ENCODE measurements at regions not wholly inside any gene's neighbourhood (a gene's known extent, or its start where the extent isn't known, plus 50 kb on each side); places are given as distances from the start of the nearest gene placed in this dataset.
"Not testable (repeated sequence)": the region's sequence is repeated elsewhere in the genome, so short reads cannot be mapped to it uniquely, and the experiment has no call there.

GRCh38 chr2:180694445-180695421, 285.7 kb upstream of the UBE2E3 start:
- peak; percentile 9 for DNase-seq

- DNase-seq: no peak
Measured at GRCh38 chr2:180692322-180692721, 288.1 kb upstream of the UBE2E3 start.

- not testable (repeated sequence) for DNase-seq
Measured at GRCh38 chr2:180691855-180692223, 288.6 kb upstream of the UBE2E3 start.

- DNase-seq: not testable (repeated sequence)
Measured at GRCh38 chr2:180691186-180691854, 289.1 kb upstream of the UBE2E3 start.

GRCh38 chr2:180690611-180691010, 289.8 kb upstream of the UBE2E3 start:
- DNase-seq: no peak

- no peak for DNase-seq
Measured at GRCh38 chr2:180682871-180683270, 297.5 kb upstream of the UBE2E3 start.

GRCh38 chr2:180679693-180680092, 300.7 kb upstream of the UBE2E3 start:
- no peak for DNase-seq

DNA sequence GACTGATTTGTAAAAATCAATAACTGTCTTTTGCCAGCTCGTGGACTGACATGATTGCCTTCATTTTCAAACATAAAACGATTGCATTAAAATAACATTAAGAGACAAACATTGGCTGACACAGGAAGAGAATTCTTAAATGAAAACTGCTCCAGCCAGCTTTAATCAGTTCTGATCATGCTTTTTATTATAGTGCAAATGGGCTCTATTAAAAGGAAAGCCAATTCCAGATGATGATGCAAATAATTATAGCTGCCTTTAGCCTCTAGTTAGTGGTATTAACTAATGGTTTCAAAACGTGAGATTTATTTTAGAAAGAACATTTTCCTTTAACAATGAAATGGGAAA, 301.8 kb upstream of the UBE2E3 start:
- no peak for DNase-seq

GRCh38 chr2:180677930-180678624, 302.3 kb upstream of the UBE2E3 start:
- no peak for DNase-seq

GRCh38 chr2:180677200-180677599, 303.2 kb upstream of the UBE2E3 start:
- DNase-seq: no peak

GRCh38 chr2:180676520-180677025, 303.8 kb upstream of the UBE2E3 start:
- DNase-seq: no peak

- DNase-seq: no peak
Measured at GRCh38 chr2:180675170-180675569, 305.2 kb upstream of the UBE2E3 start.

DNA sequence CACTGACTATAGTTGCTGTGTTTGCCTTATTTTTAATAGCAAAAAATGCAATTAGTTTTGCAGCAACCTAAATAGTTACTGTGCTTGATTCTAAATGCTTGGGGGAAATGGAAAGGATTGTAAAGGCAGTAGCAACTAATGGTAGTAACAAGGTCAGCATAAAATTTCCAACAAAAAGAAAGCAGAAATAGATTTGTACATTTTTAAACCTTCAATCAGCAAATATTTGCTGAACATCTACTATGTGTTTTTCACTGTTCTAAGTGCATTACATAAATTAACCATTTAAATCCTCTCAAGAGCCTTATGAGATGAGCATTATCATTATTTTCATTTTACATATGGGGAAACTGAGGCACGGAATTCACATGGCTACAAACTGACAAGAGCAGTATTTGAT, 308.0 kb upstream of the UBE2E3 start:
- DNase-seq: no peak

DNA sequence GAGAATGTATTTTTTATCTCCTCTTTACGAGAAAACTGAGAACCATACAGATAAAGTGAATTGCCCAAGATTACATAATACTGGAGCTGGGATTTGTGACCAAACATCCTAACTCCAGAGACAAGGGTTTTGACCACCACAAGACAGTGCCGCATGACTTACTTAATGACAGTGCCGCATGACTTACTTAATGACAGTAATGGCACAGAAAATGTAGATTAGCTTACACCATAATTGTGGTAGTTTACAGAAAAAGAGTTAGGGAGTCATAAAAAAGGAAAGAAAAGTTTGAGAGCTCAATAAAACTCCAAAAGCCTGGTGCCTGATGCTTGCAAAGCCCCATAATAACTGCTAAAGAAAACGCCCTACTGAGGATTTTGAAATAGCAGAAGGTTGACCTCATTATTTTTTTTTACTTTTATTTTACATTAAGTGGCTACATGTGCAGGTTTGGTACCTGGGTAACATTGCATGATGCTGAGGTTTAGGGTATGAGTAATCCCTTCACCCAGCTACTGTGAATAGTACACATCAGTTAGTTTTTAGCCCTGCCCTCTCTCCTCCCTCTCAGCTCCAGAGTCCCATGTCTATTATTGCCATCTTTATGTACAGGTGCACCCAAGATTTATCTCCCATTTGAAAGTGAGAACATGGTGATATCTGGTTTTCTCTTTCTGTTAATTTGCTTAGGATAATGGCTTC, 310.0 kb upstream of the UBE2E3 start:
- peak; percentile 8 for DNase-seq

DNA sequence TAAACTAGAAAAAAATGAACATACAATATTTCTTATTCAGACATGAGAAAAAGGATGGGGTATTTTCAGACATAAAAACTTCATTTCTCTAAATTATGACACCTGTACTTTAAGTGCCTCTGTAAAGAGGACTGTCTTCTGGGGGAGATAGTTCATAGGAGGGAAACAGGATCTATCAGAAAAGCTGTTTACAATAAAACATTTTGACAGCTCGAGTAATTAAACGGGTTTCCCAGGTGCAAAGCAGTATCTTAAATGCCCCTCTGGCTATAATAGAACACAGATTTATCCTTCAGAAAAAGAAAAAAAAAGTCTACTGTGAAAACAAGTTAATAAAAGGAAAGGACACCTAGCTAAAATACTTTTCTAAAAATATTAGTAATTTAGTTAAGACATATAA, 311.4 kb upstream of the UBE2E3 start:
- no peak for DNase-seq

DNA sequence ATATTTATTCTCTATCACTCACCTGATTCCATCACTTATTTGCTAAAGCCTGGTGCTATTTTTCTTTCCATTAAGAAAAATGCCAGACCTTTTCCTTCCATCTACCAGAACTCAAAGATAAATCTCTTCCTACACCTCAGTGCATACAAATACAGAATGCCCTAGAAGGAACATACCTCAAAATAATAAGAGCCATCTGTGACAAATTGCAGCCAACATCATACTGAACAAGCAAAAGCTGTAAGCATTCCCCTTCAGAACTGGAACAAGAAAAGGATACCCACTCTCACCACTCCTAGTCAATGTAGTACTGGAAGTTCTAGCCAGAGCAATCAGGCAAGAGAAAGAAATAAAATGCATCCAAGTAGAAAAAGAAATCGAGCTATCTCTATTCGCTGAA, 315.9 kb upstream of the UBE2E3 start:
- DNase-seq: no peak

- DNase-seq: no peak
Measured at GRCh38 chr2:180662941-180663471, 317.4 kb upstream of the UBE2E3 start.

GRCh38 chr2:180662521-180662920, 317.9 kb upstream of the UBE2E3 start:
- no peak for DNase-seq

- no peak for DNase-seq
Measured at GRCh38 chr2:180661686-180662030, 318.7 kb upstream of the UBE2E3 start.

GRCh38 chr2:180660881-180661685, 319.3 kb upstream of the UBE2E3 start:
- DNase-seq: no peak

DNA sequence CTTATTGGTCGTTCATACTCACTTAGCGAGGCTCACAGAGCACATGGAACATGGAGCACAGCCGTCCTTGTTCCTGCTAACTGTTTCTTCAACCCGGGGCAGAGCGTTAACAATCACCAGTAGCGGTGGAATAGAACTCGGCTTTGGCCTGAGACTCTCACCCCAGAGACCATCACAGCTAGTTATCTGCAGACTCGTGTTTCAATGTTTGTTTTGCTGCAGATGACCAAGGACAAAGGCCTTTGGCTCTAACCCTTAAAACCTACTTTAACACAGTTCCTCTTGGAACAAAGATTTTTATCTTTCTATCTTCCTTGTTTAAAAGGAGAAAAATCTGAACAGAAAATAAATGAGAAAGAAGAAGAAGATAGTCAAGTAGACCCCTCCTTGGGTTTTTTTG, 320.2 kb upstream of the UBE2E3 start:
- no peak for DNase-seq

DNA sequence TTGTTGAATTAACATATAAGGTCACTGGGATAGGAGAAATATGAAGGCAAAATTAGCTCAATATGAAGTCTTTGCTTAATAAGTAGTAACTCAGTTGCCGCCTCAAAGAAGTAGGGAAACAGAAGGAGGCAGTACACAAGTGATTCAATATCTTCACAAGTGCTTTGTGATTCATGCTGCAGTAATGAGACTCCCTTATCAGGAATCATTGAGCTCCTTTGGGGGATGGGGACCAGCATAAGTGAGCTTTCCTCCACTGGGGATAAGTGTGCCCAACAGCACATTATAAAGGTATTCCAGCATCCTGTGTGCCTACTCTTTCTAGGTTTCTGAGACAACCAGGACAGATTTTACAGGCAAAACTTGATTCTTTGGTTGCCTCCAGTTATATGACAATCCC, 323.4 kb upstream of the UBE2E3 start:
- DNase-seq: no peak
